Kidney (tissue), 13 donors: ENCODE measurements at regions not wholly inside any gene's neighbourhood (a gene's known extent, or its start where the extent isn't known, plus 50 kb on each side); places are given as distances from the start of the nearest gene placed in this dataset.
A peak's percentile ranks its signal among the peaks of the same experiment; 100 is the strongest.

Experiments
- DNase-seq, 5 donors: peaks; one replicate each; pipeline ENCODE4 v3.0.0-alpha.2; 2013 to 2020
- FAIRE-seq: peaks from 2 replicates; lab custom pipeline; 2012; peaks lifted over from hg19 to GRCh38; lab: Jason Lieb, UNC
- H3K27ac ChIP-seq, 2 donors: one replicate each; pipeline ENCODE4 v1.7.0; 2013; ENCODE audit warnings: low read depth in 2 of 2, low read length in 2 of 2, inconsistent platforms in 1 of 2
- H3K27me3 ChIP-seq: one replicate; pipeline ENCODE4 v1.7.1; 2013; ENCODE audit warnings: low read length, inconsistent platforms; ENCODE audit not compliant: control insufficient read depth, insufficient read depth
- H3K36me3 ChIP-seq, 3 donors: one replicate each; pipeline versions ENCODE4 v1.7.0 to v1.7.1; 2013; ENCODE audit warnings: low read length in 3 of 3, control low read depth in 1 of 3, inconsistent platforms in 1 of 3; ENCODE audit not compliant: insufficient read depth in 3 of 3, control insufficient read depth in 2 of 3
- H3K4me1 ChIP-seq, 3 donors: one replicate each; pipeline versions ENCODE4 v1.7.0 to v1.7.1; 2013; ENCODE audit warnings: low read length in 3 of 3, inconsistent platforms in 1 of 3, low read depth in 1 of 3; ENCODE audit not compliant: control insufficient read depth in 2 of 3, insufficient read depth in 2 of 3
- H3K4me3 ChIP-seq, 3 donors: one replicate each; pipeline versions ENCODE4 v1.7.0 to v1.8.1; 2013; ENCODE audit warnings: low read length in 3 of 3, control low read depth in 1 of 3, inconsistent platforms in 1 of 3
- H3K9ac ChIP-seq, 3 donors: one replicate each; pipeline versions ENCODE4 v1.7.0 to v1.7.1; 2013; ENCODE audit warnings: low read length in 3 of 3, control low read depth in 1 of 3, inconsistent platforms in 1 of 3
- H3K9me3 ChIP-seq, 3 donors: one replicate each; pipeline versions ENCODE4 v1.7.0 to v1.7.1; 2013; ENCODE audit warnings: low read length in 3 of 3, control low read depth in 1 of 3, inconsistent platforms in 1 of 3; ENCODE audit not compliant: control insufficient read depth in 2 of 3, insufficient read depth in 1 of 3
- intact Hi-C: fragments of 100-400 bp; cut with DNase I; formaldehyde crosslinking; loops from one replicate; pipeline ENCODE4 v1.11.1; 2022
- TF ChIP-seq, protein P1 (sequence below): IDR thresholded peaks from 3 replicates; pipeline ENCODE4 v1.5.1; 2012; ENCODE audit warnings: mild to moderate bottlenecking, moderate library complexity, borderline replicate concordance; ENCODE audit not compliant: insufficient read depth; ENCODE audit errors: extremely low read depth
- donor health status: control.
- donor health status: control.
- donor health status: control.
- donor health status: control.
- donor health status: control.
- donor health status: DM: yes; HTN: yes; CAD: no.
- donor health status: Normal renal cell carcinoma (clear cell type).

DNA sequence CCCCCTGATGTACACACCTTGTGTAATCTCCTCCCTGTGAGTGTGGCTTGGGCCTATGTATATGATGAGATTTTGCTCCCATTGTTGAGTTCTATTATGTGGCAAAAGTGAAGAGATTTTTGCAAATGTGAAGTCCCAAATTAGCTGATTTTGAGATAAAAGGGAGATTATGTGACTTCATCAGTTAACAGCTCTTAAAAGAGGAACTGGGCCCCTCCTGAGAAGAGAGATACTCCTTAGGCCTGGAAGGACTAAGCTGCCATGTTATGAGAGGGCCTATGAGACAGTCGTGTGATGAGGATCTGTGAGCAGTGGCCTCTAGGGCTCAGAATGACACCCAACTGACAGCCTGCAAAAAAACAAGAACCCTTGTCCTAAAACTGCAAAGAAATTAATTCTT lies 93.4 kb downstream of the OR5AK2 start:
- Histone ChIP-seq H3K4me1 (no peaks in the 10 kb centered on the region), H3K9me3 (no peaks in the 10 kb centered on the region), H3K4me3 (no peak overlapping the region), H3K36me3 (no peaks in the 10 kb centered on the region), H3K27ac (no peak overlapping the region), H3K27me3 (no peaks in the 10 kb centered on the region), H3K9ac (no peak overlapping the region)
- DNase-seq (no peak), FAIRE-seq (no peak)
- TF ChIP-seq, protein P1, sequence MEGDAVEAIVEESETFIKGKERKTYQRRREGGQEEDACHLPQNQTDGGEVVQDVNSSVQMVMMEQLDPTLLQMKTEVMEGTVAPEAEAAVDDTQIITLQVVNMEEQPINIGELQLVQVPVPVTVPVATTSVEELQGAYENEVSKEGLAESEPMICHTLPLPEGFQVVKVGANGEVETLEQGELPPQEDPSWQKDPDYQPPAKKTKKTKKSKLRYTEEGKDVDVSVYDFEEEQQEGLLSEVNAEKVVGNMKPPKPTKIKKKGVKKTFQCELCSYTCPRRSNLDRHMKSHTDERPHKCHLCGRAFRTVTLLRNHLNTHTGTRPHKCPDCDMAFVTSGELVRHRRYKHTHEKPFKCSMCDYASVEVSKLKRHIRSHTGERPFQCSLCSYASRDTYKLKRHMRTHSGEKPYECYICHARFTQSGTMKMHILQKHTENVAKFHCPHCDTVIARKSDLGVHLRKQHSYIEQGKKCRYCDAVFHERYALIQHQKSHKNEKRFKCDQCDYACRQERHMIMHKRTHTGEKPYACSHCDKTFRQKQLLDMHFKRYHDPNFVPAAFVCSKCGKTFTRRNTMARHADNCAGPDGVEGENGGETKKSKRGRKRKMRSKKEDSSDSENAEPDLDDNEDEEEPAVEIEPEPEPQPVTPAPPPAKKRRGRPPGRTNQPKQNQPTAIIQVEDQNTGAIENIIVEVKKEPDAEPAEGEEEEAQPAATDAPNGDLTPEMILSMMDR = no peak
- intact Hi-C loops = no loop called here

- Histone ChIP-seq H3K4me1 (no peaks in the 10 kb centered on the region), H3K27me3 (no peaks in the 10 kb centered on the region), H3K4me3 (no peak overlapping the region), H3K27ac (no peak overlapping the region), H3K9me3 (no peaks in the 10 kb centered on the region), H3K36me3 (no peaks in the 10 kb centered on the region), H3K9ac (no peak overlapping the region)
- FAIRE-seq = no peak
- no peak for DNase-seq
- intact Hi-C loops = no loop called here
- TF ChIP-seq, protein P1 = no peak
Measured at GRCh38 chr11:57083641-57084385, 95.1 kb downstream of the OR5AK2 start.

- Histone ChIP-seq H3K36me3 (no peaks in the 10 kb centered on the region), H3K27me3 (no peaks in the 10 kb centered on the region), H3K9ac (no peak overlapping the region), H3K27ac (no peak overlapping the region), H3K4me1 (no peaks in the 10 kb centered on the region), H3K9me3 (no peaks in the 10 kb centered on the region), H3K4me3 (no peak overlapping the region)
- FAIRE-seq (no peak), DNase-seq (peak in 1 of 5 donors; percentile 13)
- TF ChIP-seq, protein P1 = no peak
- intact Hi-C loops = no loop called here
Measured at GRCh38 chr11:57085611-57086010, 96.1 kb upstream of the LRRC55 start.
